HepG2 (cell line): ENCODE measurements at regions not wholly inside any gene's neighbourhood (a gene's known extent, or its start where the extent isn't known, plus 50 kb on each side); places are given as distances from the start of the nearest gene placed in this dataset.

ENCODE experiments used
- ATAC-seq: fragments of 200-7000 bp; cut with Tn5 transposase; 3 replicates; pipeline ENCODE4 v1.9.1; 2020; ENCODE audit warnings: mild to moderate bottlenecking, moderate library complexity
- BruUV-seq: library from RNA; stranded (reverse); fragments of 400-500 nt; replicated peaks from 2 replicates; lab custom pipeline; 2021; lab: Mats Ljungman, UMichigan
- CTCF ChIA-PET: fragments of 300-600 bp; formaldehyde crosslinking; extraction: SDS; loops from one replicate; lab custom pipeline; 2021; ENCODE audit warnings: low total read pairs, inconsistent platforms, low intra/inter-chr PET ratio; lab: Yijun Ruan, JAX
- POLR2A ChIA-PET: fragments of 350-600 bp; sonication (Branson Sonifier 250); formaldehyde crosslinking; loops from one replicate; lab custom pipeline; 2020; ENCODE audit warnings: antibody characterized with exemption, inconsistent platforms; lab: Yijun Ruan, JAX
- DNase-seq: peaks from one replicate; pipeline ENCODE4 v3.0.0-alpha.2; 2015; ENCODE audit warnings: low spot score
- FAIRE-seq: peaks from 3 replicates; lab custom pipeline; 2011; peaks lifted over from hg19 to GRCh38; lab: Jason Lieb, UNC
- H2AFZ ChIP-seq: one replicate; pipeline ENCODE4 v1.6.1; 2011; ENCODE audit warnings: low read length, inconsistent platforms
- H3K27ac ChIP-seq: fragments of 300-600 bp; 3 replicates; pipeline ENCODE4 v1.8.0; 2011; ENCODE audit warnings: mixed run types, mild to moderate bottlenecking, mixed read lengths, low read length, inconsistent platforms; ENCODE audit not compliant: insufficient read depth; ENCODE audit errors: extremely low read length
- H3K27me3 ChIP-seq, 2 experiments: fragments of 200-600 bp in 1 of 2; 2 replicates in 1 of 2; 3 replicates in 1 of 2; pipeline versions ENCODE4 v1.6.0 to v1.8.0; 2011; ENCODE audit warnings: low read length in 2 of 2, mild to moderate bottlenecking in 2 of 2, moderate library complexity in 2 of 2, inconsistent platforms in 1 of 2; ENCODE audit not compliant: insufficient read depth in 2 of 2, control insufficient read depth in 1 of 2
- H3K36me3 ChIP-seq, 2 experiments: fragments of 200-600 bp in 1 of 2; replicated peaks in 1 of 2; 2 replicates in 1 of 2; 3 replicates in 1 of 2; pipeline versions ENCODE4 v1.5.1 to v1.8.0; 2011; ENCODE audit warnings: low read length in 2 of 2, inconsistent platforms in 1 of 2; ENCODE audit not compliant: insufficient read depth in 2 of 2, control insufficient read depth in 1 of 2
- H3K4me1 ChIP-seq: 2 replicates; pipeline ENCODE4 v1.5.1; 2012; ENCODE audit warnings: low read length, inconsistent platforms; ENCODE audit not compliant: insufficient read depth
- H3K4me2 ChIP-seq: 2 replicates; pipeline ENCODE4 v1.6.0; 2011; ENCODE audit warnings: low read depth, low read length, inconsistent platforms
- H3K4me3 ChIP-seq, 3 experiments: fragments of 200-600 bp in 1 of 3; sonication (generic), shearing (Covaris generic) in 1 of 3; replicated peaks in 1 of 3; 2 replicates each; pipeline ENCODE4 v1.5.1; 2011 to 2016; ENCODE audit warnings: low read length in 3 of 3, inconsistent platforms in 2 of 3, low read depth in 2 of 3, mild to moderate bottlenecking in 2 of 3, control low read depth in 1 of 3, mixed read lengths in 1 of 3; ENCODE audit not compliant: insufficient read depth in 1 of 3
- H3K79me2 ChIP-seq: one replicate; pipeline ENCODE4 v1.6.1; 2011; ENCODE audit warnings: low read length, inconsistent platforms; ENCODE audit not compliant: insufficient read depth
- H3K9ac ChIP-seq: 2 replicates; pipeline ENCODE4 v1.6.0; 2011; ENCODE audit warnings: mild to moderate bottlenecking, low read depth, low read length, inconsistent platforms; ENCODE audit not compliant: insufficient read depth
- H3K9me3 ChIP-seq: 2 replicates; pipeline ENCODE4 v1.5.1; 2012; ENCODE audit warnings: mild to moderate bottlenecking, low read length
- H4K20me1 ChIP-seq: 2 replicates; pipeline ENCODE4 v1.6.0; 2011; ENCODE audit warnings: inconsistent platforms, mild to moderate bottlenecking, low read length, moderate library complexity; ENCODE audit not compliant: insufficient read depth
- CREBL2 ChIP-seq: sonication (generic); formaldehyde crosslinking; IDR thresholded peaks from 2 replicates; pipeline ENCODE4 v1.8.1; 2023; ENCODE audit warnings: missing genetic modification reagents, mild to moderate bottlenecking, borderline replicate concordance
- PRDM4 ChIP-seq: sonication (generic); formaldehyde crosslinking; IDR thresholded peaks from 2 replicates; pipeline ENCODE4 v1.9.0; 2021; ENCODE audit warnings: missing genetic modification reagents, borderline replicate concordance
- ZNF3 ChIP-seq: IDR thresholded peaks from 2 replicates; pipeline ENCODE4 v1.7.0; 2017; ENCODE audit warnings: inconsistent platforms
- ZNF841 ChIP-seq: sonication (generic); formaldehyde crosslinking; IDR thresholded peaks from 2 replicates; pipeline ENCODE4 v1.8.1; 2023; ENCODE audit warnings: missing genetic modification reagents, borderline replicate concordance
- WGBS: methylation state at CpG from one replicate; pipeline ENCODE4 v1.1.6; 2017; ENCODE audit warnings: low lambda C conversion rate; 5-methylcytosine and 5-hydroxymethylcytosine counted together
- in situ Hi-C: cut with HindIII; loops from 2 replicates; pipeline ENCODE4 v1.10.0; 2017; ENCODE audit warnings: low pct_unique_long_range_greater_than_20kb; ENCODE audit not compliant: extremely low pct_ligation_motif_present
- intact Hi-C: fragments of 100-400 bp; cut with micrococcal nuclease; formaldehyde crosslinking; loops from one replicate; pipeline ENCODE4 v1.10.0; 2022; ENCODE audit not compliant: unreplicated experiment

- TF ChIP-seq ZNF3 (CRISPR knock-in tag), result no peak
- TF ChIP-seq ZNF841, result no peak
- no peak for TF ChIP-seq PRDM4 (CRISPR knock-in tag)
- H4K20me1 ChIP-seq, result no peaks in the 10 kb centered on the region
- intact Hi-C loops (no loop called here), in situ Hi-C loops (no loop called here)
- ChIA-PET POLR2A (no interaction called here), CTCF (no interaction called here)
- peaks cover 1 to 10% of the 10 kb centered on the region in 2 experiments; a peak in 2 of 5 replicates for H3K27me3 ChIP-seq
- no peaks in the 10 kb centered on the region for H3K9me3 ChIP-seq
- FAIRE-seq, result no peak
- no peak overlapping the region for H2AFZ ChIP-seq
- no peak for DNase-seq
- no peak for ATAC-seq
- no peaks in the 10 kb centered on the region for H3K4me1 ChIP-seq
- no peaks in the 10 kb centered on the region for H3K79me2 ChIP-seq
- no peak overlapping the region for H3K27ac ChIP-seq
- H3K36me3 ChIP-seq, result no peaks in the 10 kb centered on the region
- H3K4me3 ChIP-seq, result no peak overlapping the region
- no peak overlapping the region for H3K4me2 ChIP-seq
- no TSS peak for BruUV-seq
- H3K9ac ChIP-seq, result no peak overlapping the region
- 57% methylated on average over 1 of the region's 5 CpGs for WGBS
Measured at GRCh38 chr10:43751646-43752045, 103.0 kb upstream of the ZNF32 start.

- POLR2A ChIA-PET, result no interaction called here
- Histone ChIP-seq H3K9ac (no peak overlapping the region), H3K4me2 (no peak overlapping the region), H3K27me3 (peaks cover 1 to 10% of the 10 kb centered on the region in 2 experiments; a peak in 2 of 5 replicates), H2AFZ (no peak overlapping the region), H3K36me3 (no peaks in the 10 kb centered on the region), H4K20me1 (no peaks in the 10 kb centered on the region), H3K4me3 (no peak overlapping the region), H3K79me2 (no peaks in the 10 kb centered on the region), H3K4me1 (no peaks in the 10 kb centered on the region), H3K9me3 (no peaks in the 10 kb centered on the region), H3K27ac (no peak overlapping the region)
- CTCF ChIA-PET, result no interaction called here
- TF ChIP-seq CREBL2, result no peak
- DNase-seq, result no peak
- no peak for FAIRE-seq
- BruUV-seq, result no TSS peak
- in situ Hi-C loops (no loop called here), intact Hi-C loops (no loop called here)
- no peak for ATAC-seq
- 1% methylated on average over 4 of the region's 4 CpGs for WGBS
Measured at GRCh38 chr10:43749940-43750552, 101.4 kb upstream of the ZNF32 start.
